GM21390 (cell line): ENCODE measurements at regions not wholly inside any gene's neighbourhood (a gene's known extent, or its start where the extent isn't known, plus 50 kb on each side); places are given as distances from the start of the nearest gene placed in this dataset.

Experiments used
- ATAC-seq: cut with Tn5 transposase; IDR thresholded peaks from one replicate; pipeline ENCODE4 v1.9.1; 2021; ENCODE audit not compliant: unreplicated experiment

GRCh38 chr13:97057176-97057575 is 62.9 kb upstream of the OXGR1 start:
- no peak for ATAC-seq

- no peak for ATAC-seq
These were observed 64.1 kb upstream of the OXGR1 start for GRCh38 chr13:97058391-97058790.

- ATAC-seq: no peak
These were observed 64.7 kb upstream of the OXGR1 start for GRCh38 chr13:97058926-97059325.

GRCh38 chr13:97067017-97067895 is 73.0 kb upstream of the OXGR1 start:
- ATAC-seq: no peak

GRCh38 chr13:97068151-97068550 is 73.9 kb upstream of the OXGR1 start:
- no peak for ATAC-seq

- ATAC-seq: no peak
These were observed 75.0 kb upstream of the OXGR1 start for GRCh38 chr13:97069050-97069815.

GRCh38 chr13:97072297-97072696 is 78.0 kb upstream of the OXGR1 start:
- no peak for ATAC-seq

GRCh38 chr13:97074618-97075017 is 80.3 kb upstream of the OXGR1 start:
- ATAC-seq: no peak

- ATAC-seq: no peak
These were observed 82.6 kb upstream of the OXGR1 start for GRCh38 chr13:97076898-97077297.

GRCh38 chr13:97077341-97077740 is 83.1 kb upstream of the OXGR1 start:
- no peak for ATAC-seq

- ATAC-seq: no peak
These were observed 85.5 kb upstream of the OXGR1 start for GRCh38 chr13:97079726-97080125.

GRCh38 chr13:97082461-97083207 is 88.4 kb upstream of the OXGR1 start:
- no peak for ATAC-seq

GRCh38 chr13:97091196-97091595 is 96.9 kb upstream of the OXGR1 start:
- no peak for ATAC-seq

- ATAC-seq: peak; percentile 86
These were observed 106.5 kb upstream of the OXGR1 start for GRCh38 chr13:97100821-97101220.

- ATAC-seq: no peak
These were observed 107.8 kb upstream of the OXGR1 start for GRCh38 chr13:97101912-97102708.

- no peak for ATAC-seq
These were observed 112.0 kb upstream of the OXGR1 start for GRCh38 chr13:97106323-97106722.

GRCh38 chr13:97107815-97108529 is 113.7 kb upstream of the OXGR1 start:
- ATAC-seq: no peak

- ATAC-seq: no peak
These were observed 113.6 kb upstream of the MBNL2 start for GRCh38 chr13:97108530-97108900.

GRCh38 chr13:97109256-97109655 is 112.9 kb upstream of the MBNL2 start:
- no peak for ATAC-seq

GRCh38 chr13:97109841-97110492 is 112.2 kb upstream of the MBNL2 start:
- ATAC-seq: peak; percentile 97
